ENCODE measurements at regions not wholly inside any gene's neighbourhood (a gene's known extent, or its start where the extent isn't known, plus 50 kb on each side); places are given as distances from the start of the nearest gene placed in this dataset.

DNA sequence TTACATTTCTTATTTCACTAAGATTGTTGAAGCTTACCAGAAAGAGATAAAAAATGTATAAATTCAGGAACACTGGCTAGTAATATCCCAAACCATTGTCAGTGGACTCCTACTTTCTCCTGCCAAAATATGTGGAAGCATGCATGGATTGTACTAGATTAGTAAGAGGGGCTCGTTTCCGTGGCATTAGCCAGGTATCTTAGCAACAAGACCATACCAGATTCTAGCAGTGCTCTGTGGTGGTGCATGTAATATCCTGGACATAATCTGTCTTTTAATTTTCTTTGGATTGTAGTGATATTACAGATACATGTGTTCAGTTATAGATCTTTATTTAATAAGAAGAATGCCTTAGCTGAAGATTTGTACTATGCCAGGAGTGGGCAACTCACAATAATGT is 371.9 kb upstream of the PITX2 start:
- Mint-ChIP-seq H3K36me3 (ENCODE audit: low read depth) (no peaks in the 10 kb centered on the region), H3K9me3 (no peaks in the 10 kb centered on the region), H3K27ac (no peak overlapping the region), H3K4me3 (no peak overlapping the region), H3K4me1 (ENCODE audit: low read depth) (no peaks in the 10 kb centered on the region), H3K27me3 (ENCODE audit: low read depth) (no peaks in the 10 kb centered on the region)
- DNase-seq (ENCODE audit: low spot score) = no peak

DNA sequence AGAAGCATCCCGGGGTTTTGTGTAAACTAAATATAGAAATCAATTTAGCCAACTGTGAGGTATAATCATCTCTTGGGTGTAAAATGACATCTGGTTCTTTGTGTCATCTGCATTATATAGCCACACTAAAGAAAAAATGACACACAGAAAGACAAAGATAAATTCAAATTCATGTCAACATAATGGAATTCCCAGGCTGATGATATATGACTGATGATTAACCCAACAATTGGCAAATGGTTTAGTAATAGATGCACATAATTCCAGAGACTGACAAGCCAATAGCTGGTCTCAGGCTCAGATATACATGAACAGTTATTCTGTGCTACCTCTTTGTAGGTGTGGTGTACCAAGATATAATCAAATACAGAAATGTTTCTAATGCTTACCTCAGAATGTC is 375.4 kb upstream of the PITX2 start:
- Mint-ChIP-seq H3K27ac (no peak overlapping the region), H3K9me3 (no peaks in the 10 kb centered on the region), H3K4me1 (ENCODE audit: low read depth) (no peaks in the 10 kb centered on the region), H3K27me3 (ENCODE audit: low read depth) (no peaks in the 10 kb centered on the region), H3K4me3 (no peak overlapping the region), H3K36me3 (ENCODE audit: low read depth) (no peaks in the 10 kb centered on the region)
- DNase-seq (ENCODE audit: low spot score) = no peak

DNA sequence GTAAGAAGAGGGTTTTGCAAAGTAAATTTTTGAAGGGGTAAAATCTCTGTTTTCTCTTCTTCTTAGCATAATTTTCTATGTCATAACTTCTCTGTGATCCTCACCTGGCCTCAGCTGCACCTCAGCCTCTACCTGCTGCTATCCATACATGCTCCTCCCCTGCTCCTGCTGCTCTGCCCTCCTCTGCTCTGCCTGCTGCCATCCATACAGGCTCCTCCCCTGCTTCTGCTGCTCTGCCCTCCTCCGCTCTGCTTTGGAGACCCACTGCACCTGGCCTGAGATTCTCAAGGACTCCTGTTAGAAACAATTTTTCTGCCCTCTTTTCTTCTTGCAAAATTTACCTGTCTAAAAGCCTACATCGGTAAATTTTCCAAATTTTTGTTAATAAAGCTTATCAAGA is 388.6 kb upstream of the PITX2 start:
- no peaks in the 10 kb centered on the region for H3K9me3 Mint-ChIP-seq
- no peak for DNase-seq (ENCODE audit: low spot score)
- H3K4me1 Mint-ChIP-seq (ENCODE audit: low read depth) = no peaks in the 10 kb centered on the region
- no peaks in the 10 kb centered on the region for H3K27me3 Mint-ChIP-seq (ENCODE audit: low read depth)
- H3K4me3 Mint-ChIP-seq = no peak overlapping the region
- no peaks in the 10 kb centered on the region for H3K36me3 Mint-ChIP-seq (ENCODE audit: low read depth)
- H3K27ac Mint-ChIP-seq = no peak overlapping the region

DNA sequence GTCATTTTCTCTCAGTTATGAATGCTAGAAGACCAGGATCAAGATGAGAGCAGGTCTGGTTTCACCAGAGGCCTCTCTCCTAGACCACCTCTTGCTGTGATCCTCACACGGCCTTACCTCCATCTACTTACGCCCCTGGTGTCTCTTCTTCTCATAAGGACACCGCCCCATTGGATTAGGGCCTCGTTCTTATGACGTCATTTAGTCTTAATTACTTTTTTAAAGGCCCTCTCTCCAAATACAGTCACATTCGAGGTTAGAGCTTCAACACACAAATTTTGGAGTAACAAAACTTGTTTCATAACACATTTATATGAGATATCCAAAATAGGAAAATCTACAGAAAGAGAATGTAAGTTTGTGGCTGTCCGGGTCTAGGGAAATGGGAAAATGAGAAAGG is 391.0 kb upstream of the PITX2 start:
- Mint-ChIP-seq H3K27ac (no peak overlapping the region), H3K27me3 (ENCODE audit: low read depth) (no peaks in the 10 kb centered on the region), H3K4me3 (no peak overlapping the region), H3K36me3 (ENCODE audit: low read depth) (no peaks in the 10 kb centered on the region), H3K4me1 (ENCODE audit: low read depth) (no peaks in the 10 kb centered on the region), H3K9me3 (no peaks in the 10 kb centered on the region)
- no peak for DNase-seq (ENCODE audit: low spot score)

DNA sequence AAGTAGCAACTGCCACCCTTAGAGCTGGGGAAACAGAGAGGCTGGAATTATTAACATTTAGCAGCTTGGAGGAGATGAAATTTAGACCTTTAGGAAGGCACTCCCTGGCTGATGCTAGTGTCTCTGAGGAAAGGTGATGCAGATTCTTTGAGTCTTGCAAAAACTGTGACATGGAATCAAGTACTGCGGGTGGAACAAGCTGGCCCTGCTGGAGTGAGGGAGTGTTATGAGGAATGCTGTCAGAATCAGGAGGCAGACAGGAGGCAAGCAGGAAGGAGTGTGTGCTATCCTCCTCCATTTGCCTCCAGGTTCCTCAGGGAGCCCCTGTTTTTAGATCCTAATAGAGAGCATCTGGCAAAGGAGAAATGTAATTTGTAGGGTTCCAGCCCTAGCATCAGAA is 391.7 kb upstream of the PITX2 start:
- H3K36me3 Mint-ChIP-seq (ENCODE audit: low read depth) = no peaks in the 10 kb centered on the region
- no peaks in the 10 kb centered on the region for H3K9me3 Mint-ChIP-seq
- H3K27ac Mint-ChIP-seq = no peak overlapping the region
- H3K4me3 Mint-ChIP-seq = no peak overlapping the region
- H3K4me1 Mint-ChIP-seq (ENCODE audit: low read depth) = no peaks in the 10 kb centered on the region
- H3K27me3 Mint-ChIP-seq (ENCODE audit: low read depth) = no peaks in the 10 kb centered on the region
- DNase-seq (ENCODE audit: low spot score) = no peak

DNA sequence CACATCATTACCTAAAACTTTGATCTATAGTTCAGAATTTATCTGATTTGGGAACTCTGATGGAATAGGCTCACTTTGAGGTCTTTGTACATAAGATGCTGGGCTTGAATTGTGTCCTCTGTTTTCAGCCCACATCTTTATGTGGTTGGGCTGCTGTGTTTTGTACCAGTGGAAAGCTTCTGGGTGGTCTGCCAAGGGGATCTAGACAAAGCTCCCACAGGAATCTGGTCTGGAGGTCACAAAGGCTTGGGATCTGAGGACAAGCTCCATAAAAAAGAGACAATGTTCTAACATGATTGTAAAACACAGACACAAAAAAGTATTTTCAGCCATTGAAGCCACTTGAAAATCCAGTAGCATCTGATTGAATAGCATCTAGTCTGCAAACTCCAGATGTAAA is 393.5 kb upstream of the PITX2 start:
- Mint-ChIP-seq H3K9me3 (no peaks in the 10 kb centered on the region), H3K4me1 (ENCODE audit: low read depth) (no peaks in the 10 kb centered on the region), H3K27me3 (ENCODE audit: low read depth) (no peaks in the 10 kb centered on the region), H3K36me3 (ENCODE audit: low read depth) (no peaks in the 10 kb centered on the region), H3K27ac (no peak overlapping the region), H3K4me3 (no peak overlapping the region)
- no peak for DNase-seq (ENCODE audit: low spot score)

DNA sequence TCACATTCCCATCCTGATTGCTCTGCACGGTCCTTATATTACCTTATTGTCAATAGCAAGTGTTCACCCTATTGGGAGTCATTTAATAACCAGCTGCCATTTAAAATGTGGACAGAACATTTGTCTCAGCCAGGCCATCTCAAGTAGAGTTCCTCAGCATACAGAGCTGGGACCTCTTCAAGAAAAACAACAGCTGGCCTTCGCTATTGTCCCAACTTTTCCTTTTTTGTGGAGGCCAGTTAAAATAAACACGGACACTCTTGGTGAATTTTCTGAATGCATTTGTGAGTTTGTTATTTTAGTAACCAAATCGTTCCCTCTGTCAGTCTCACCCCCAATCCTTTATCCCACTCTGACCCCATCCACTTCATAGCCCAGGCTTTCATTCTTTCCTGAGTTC is 395.3 kb upstream of the PITX2 start:
- Mint-ChIP-seq H3K9me3 (no peaks in the 10 kb centered on the region), H3K36me3 (ENCODE audit: low read depth) (no peaks in the 10 kb centered on the region), H3K4me1 (ENCODE audit: low read depth) (no peaks in the 10 kb centered on the region), H3K27ac (no peak overlapping the region), H3K27me3 (ENCODE audit: low read depth) (no peaks in the 10 kb centered on the region), H3K4me3 (no peak overlapping the region)
- DNase-seq (ENCODE audit: low spot score) = no peak

DNA sequence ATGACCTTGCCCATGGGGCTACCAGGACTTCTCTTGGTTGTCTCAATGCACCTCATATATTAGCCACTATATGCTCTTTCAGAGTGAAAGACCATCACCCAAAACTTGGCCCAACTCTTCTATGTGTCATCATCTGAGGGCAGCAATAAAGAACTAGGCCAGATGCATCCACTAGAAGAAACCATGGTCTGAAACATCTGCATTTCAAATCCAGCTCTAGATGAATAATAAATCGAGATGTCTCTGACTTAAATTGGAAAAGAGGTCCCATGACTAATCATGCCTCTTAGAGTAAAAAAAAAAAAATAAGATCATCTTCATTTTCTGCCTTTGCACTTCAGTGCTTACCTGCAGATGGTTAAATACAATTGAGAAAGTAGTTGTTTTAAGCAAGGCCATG is 397.6 kb upstream of the PITX2 start:
- Mint-ChIP-seq H3K9me3 (no peaks in the 10 kb centered on the region), H3K4me1 (ENCODE audit: low read depth) (no peaks in the 10 kb centered on the region), H3K36me3 (ENCODE audit: low read depth) (no peaks in the 10 kb centered on the region), H3K27me3 (ENCODE audit: low read depth) (no peaks in the 10 kb centered on the region), H3K27ac (no peak overlapping the region), H3K4me3 (no peak overlapping the region)
- no peak for DNase-seq (ENCODE audit: low spot score)

DNA sequence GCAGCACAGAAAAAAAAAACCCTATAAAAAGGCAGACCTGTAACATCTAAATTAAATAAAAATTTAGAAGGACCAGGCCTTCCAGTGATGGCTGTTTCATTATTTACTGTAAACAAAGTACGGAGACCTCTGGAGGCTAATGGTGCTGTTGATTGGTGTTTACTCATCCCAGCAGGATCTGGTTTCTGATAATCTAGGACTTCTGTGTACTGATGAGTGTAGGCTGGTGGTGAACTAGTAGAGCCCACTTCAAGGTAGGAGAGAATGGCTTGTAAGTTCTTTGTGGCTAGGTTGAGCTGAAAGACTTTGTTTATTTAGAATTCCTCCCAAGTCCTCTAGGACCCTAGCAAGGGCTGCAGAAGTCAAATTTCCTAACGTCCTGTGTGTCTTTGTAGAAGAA is 398.1 kb upstream of the PITX2 start:
- no peak for DNase-seq (ENCODE audit: low spot score)
- Mint-ChIP-seq H3K9me3 (no peaks in the 10 kb centered on the region), H3K36me3 (ENCODE audit: low read depth) (no peaks in the 10 kb centered on the region), H3K27me3 (ENCODE audit: low read depth) (no peaks in the 10 kb centered on the region), H3K4me1 (ENCODE audit: low read depth) (no peaks in the 10 kb centered on the region), H3K4me3 (no peak overlapping the region), H3K27ac (no peak overlapping the region)

DNA sequence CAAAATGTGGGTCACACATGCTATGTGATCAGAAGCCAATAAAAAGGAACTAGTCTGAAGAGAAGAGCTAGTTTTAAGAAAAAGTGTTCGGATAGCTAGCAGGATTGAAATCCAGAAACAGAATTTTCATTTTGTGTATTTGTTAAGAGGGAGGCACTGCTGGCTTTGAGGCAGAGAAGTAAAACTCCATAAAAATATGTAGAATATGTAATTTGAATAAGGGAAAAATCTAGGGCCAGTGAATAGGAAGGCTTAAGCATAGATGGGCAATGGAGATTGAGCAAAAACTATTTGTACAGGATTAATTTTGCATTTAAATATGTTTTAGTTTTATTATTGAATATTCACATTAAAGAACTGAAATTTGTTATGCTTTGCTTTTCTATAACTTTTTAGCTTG is 399.9 kb upstream of the PITX2 start:
- Mint-ChIP-seq H3K36me3 (ENCODE audit: low read depth) (no peaks in the 10 kb centered on the region), H3K9me3 (no peaks in the 10 kb centered on the region), H3K4me3 (no peak overlapping the region), H3K27me3 (ENCODE audit: low read depth) (no peaks in the 10 kb centered on the region), H3K4me1 (ENCODE audit: low read depth) (no peaks in the 10 kb centered on the region), H3K27ac (no peak overlapping the region)
- DNase-seq (ENCODE audit: low spot score) = no peak

DNA sequence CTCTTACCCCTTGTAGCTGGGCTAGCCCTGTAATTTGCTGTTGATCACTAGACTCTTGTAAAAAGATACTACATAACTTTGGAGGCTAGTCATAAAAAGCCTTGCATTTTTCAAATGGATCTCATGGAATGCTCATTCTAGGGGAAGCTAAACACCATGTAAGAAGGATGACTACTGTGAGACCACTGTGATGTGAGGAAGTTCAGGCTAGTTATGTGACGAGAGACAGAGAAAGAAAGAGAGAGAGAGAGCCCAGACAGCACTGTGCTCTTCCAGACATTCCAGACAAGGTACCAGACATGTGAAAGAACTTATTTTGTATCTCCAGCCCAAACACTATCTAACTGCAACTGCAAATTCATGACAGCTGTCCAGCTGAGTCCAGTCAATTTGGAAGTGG is 404.6 kb upstream of the PITX2 start:
- no peak overlapping the region for H3K27ac Mint-ChIP-seq
- no peaks in the 10 kb centered on the region for H3K27me3 Mint-ChIP-seq (ENCODE audit: low read depth)
- H3K36me3 Mint-ChIP-seq (ENCODE audit: low read depth) = no peaks in the 10 kb centered on the region
- no peaks in the 10 kb centered on the region for H3K4me1 Mint-ChIP-seq (ENCODE audit: low read depth)
- H3K9me3 Mint-ChIP-seq = no peaks in the 10 kb centered on the region
- no peak for DNase-seq (ENCODE audit: low spot score)
- H3K4me3 Mint-ChIP-seq = no peak overlapping the region

DNA sequence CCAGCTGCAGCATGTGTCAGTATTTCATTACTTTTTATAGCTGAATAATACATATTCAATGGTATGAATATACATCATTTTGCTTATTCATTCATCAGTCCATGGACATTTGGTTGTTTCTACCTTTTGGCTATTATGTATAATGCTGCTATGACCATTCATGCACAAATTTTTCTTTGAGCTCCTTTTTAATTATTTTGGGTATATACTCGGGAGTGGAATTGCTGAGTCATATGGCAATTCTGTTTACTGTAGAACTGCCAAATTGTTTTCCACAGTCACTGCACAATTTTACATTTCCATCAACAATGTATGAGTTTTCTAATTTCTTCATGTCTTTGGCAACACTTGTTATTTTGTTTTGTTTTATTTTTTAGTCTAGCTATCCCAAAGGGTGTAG is 405.9 kb upstream of the PITX2 start:
- Mint-ChIP-seq H3K27ac (no peak overlapping the region), H3K4me3 (no peak overlapping the region), H3K27me3 (ENCODE audit: low read depth) (no peaks in the 10 kb centered on the region), H3K36me3 (ENCODE audit: low read depth) (no peaks in the 10 kb centered on the region), H3K4me1 (ENCODE audit: low read depth) (no peaks in the 10 kb centered on the region), H3K9me3 (no peaks in the 10 kb centered on the region)
- no peak for DNase-seq (ENCODE audit: low spot score)

DNA sequence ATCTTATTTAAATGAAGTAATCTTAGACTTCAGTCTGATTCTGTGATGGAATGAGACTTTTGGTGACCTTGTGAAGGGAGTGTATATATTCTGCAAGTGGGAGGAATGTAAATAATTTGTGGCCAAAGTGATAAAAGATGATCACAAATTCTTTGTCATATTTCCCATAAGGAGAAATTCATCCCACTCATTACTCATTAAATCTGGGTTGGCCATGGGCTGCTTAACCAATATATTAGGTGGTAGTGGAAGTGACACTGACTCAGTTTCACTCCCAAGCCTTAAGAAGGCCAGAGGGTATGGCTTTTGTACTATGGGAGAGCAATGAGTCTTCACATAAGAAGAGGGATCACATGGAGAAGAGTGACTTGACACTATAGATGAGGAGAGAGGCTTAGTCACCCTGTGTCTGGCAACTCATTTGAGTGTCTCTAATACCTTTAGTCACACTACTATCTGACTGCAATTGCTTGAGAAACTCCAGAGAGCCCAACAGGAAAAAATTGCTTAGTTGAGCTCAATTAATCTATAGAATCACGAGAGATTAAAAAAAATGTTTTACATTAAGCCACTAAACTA is 408.2 kb upstream of the PITX2 start:
- no peaks in the 10 kb centered on the region for H3K36me3 Mint-ChIP-seq (ENCODE audit: low read depth)
- no peaks in the 10 kb centered on the region for H3K9me3 Mint-ChIP-seq
- no peaks in the 10 kb centered on the region for H3K4me1 Mint-ChIP-seq (ENCODE audit: low read depth)
- H3K27me3 Mint-ChIP-seq (ENCODE audit: low read depth) = no peaks in the 10 kb centered on the region
- no peak for DNase-seq (ENCODE audit: low spot score)
- no peak overlapping the region for H3K4me3 Mint-ChIP-seq
- no peak overlapping the region for H3K27ac Mint-ChIP-seq

DNA sequence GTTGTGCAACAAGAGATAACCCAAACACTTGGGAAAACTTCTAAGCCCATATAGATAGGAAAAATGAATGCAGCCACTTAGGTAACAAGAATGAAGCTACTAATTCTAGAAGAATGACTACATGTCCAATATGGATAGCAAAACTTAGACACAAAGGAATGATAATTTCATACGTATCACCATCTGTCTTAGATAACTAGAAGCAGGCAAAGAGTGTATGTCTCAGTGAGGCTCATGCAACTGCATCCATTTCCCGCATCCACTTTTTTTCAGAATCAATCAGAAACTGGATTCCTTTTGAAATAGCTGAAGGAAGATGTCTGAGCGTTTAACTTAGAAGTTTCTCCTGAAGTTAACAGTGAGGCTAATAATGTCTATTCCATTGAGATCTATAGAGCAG is 408.7 kb upstream of the PITX2 start:
- Mint-ChIP-seq H3K4me1 (ENCODE audit: low read depth) (no peaks in the 10 kb centered on the region), H3K4me3 (no peak overlapping the region), H3K9me3 (no peaks in the 10 kb centered on the region), H3K27ac (no peak overlapping the region), H3K27me3 (ENCODE audit: low read depth) (no peaks in the 10 kb centered on the region), H3K36me3 (ENCODE audit: low read depth) (no peaks in the 10 kb centered on the region)
- no peak for DNase-seq (ENCODE audit: low spot score)

DNA sequence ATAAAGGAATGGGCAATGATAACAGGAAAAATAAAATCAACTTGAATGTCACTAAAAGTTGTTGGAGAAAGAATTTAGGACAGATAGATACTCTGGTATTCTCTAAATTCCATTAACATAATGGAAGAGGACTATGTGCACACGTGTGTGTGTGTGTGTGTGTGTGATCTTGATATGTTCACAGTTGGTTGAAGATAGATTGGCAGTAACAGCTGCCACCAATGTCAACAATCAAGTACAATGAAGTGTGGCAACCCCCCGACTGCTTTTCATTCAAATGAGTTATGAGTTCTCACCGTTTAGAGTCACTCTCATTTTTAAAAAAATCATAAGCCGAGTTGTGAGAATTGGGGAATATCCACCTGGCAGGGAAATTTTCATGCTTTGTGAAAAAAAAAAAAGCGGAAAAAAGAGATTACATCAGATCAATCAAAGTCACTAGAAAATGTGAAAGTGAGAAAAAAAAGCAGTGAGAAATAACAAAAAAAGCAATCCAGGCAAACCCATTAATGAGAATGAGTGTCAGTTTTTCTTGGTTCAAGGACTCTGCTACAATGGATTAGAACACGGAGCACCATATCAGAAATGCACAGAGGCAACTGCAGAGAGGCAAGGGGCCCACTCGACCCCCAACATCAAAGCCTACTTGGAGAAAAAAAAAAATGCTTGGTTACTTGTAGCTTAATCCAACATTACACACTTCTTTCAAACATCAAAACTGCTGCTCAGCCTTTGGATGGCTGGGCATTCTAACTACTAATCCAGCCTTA is 414.9 kb upstream of the PITX2 start:
- H3K4me1 Mint-ChIP-seq (ENCODE audit: low read depth) = no peaks in the 10 kb centered on the region
- no peak overlapping the region for H3K4me3 Mint-ChIP-seq
- H3K27ac Mint-ChIP-seq = no peak overlapping the region
- H3K27me3 Mint-ChIP-seq (ENCODE audit: low read depth) = no peaks in the 10 kb centered on the region
- no peak for DNase-seq (ENCODE audit: low spot score)
- H3K9me3 Mint-ChIP-seq = no peaks in the 10 kb centered on the region
- no peaks in the 10 kb centered on the region for H3K36me3 Mint-ChIP-seq (ENCODE audit: low read depth)

All from T-helper 2 cell treated with Interferon-gamma antibody and Interleukin-4, amounts not matched to agents 5 μg/mL and 100 μg/mL, for 36 hours (primary cell).